Glomerular visceral epithelial cell (primary cell): ENCODE measurements at regions not wholly inside any gene's neighbourhood (a gene's known extent, or its start where the extent isn't known, plus 50 kb on each side); places are given as distances from the start of the nearest gene placed in this dataset.

Experiments used
- DNase-seq: peaks from one replicate; pipeline ENCODE4 v3.0.0-alpha.2; 2016; ENCODE audit errors: extremely low spot score

GRCh38 chr6:113405326-113406047 lies 451.7 kb upstream of the MARCKS start:
- DNase-seq, result no peak

GRCh38 chr6:113406048-113406695 lies 451.0 kb upstream of the MARCKS start:
- no peak for DNase-seq

- DNase-seq, result no peak
Observed at GRCh38 chr6:113411011-113411410, 446.1 kb upstream of the MARCKS start.

GRCh38 chr6:113412589-113413357 lies 444.4 kb upstream of the MARCKS start:
- no peak for DNase-seq

DNA sequence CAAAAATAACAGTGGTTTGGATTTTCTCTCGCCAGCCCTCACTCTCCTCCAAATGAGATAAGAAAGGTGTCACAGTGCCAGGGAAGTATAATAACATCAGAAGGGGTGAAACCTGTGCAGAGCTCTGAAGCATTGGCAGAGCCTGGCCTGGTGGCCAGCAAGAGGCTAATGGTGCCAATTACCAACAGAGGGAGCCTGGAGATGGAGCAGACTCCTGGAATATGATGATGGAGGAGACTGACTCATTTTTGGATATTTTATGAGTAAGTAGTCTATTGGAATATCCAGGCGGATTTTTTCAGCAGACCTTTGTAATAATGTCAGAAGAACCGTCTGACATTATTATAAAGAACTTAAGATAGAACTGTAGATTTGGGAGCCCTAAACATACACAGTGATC lies 442.6 kb upstream of the MARCKS start:
- DNase-seq, result peak; percentile 76

GRCh38 chr6:113416170-113416569 lies 441.0 kb upstream of the MARCKS start:
- no peak for DNase-seq

DNA sequence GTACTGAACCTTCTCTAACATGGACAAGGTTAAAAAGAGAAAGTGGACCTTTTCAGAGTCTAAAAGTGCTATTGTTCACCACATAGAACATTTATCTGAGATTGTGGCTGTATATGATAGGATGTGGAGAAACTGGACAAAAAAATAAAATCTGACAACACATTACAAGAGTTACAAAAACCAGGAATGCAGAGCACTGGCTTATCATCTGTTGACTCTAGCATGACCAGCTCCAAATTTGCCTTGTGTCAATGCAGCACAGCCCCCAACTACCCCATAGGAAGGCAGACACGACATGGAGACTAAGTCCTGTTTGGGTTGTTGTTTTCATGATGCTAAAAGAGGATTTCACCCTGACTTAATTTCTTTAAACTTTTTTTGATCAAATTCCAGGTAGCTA lies 436.9 kb upstream of the MARCKS start:
- DNase-seq, result no peak

GRCh38 chr6:113421997-113422396 lies 435.1 kb upstream of the MARCKS start:
- no peak for DNase-seq

GRCh38 chr6:113423956-113424355 lies 433.2 kb upstream of the MARCKS start:
- DNase-seq, result no peak

DNA sequence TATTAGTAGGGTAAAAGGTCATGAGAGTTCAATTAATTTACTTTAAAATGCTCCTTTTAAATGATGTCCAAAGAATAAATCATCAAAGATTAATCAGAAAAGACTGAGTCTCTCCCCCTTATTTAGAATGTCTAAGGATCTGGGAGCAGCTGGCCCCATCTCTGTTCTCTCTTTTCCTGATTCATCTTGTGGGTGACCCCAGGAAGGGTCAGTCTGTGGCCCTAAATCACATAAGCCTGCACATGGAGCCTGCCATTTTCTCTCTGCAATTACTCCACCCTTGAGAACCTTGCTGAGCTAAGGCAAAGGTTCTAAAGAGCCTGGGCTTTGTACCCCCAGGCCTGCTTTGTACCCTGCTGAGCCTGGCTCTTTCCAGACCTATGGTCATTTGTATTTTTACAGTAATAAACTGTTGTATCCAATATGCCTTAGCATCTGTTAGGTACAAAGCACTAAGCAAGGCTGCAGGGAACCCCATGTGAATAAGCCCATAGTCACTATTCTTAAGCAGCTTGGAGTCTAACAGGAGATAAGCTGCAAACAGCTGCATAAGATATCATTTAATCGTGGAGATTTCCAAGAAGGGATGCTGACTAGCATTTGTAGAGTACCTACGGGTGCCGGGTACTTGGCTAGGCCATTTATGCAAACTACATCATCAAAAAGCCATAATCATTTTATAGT lies 431.0 kb upstream of the MARCKS start:
- DNase-seq, result no peak

DNA sequence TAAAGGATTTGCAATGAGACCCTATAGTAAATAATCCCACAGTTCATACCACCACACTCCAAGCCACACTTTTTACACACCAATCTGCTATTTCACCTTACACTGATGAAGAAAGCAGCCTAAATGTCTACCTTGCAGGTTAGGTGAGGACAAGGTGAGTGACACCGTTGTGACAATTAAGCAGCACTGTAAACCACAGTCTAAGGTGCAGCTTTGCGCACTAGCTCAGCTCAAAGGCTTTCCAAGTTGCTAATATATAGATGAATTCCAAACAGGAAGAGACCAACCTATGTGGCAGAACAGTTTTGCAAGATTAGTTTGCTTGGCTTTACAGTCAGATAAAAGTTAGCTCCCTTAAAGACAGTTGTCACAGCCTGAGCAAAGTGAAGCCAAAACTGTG lies 429.5 kb upstream of the MARCKS start:
- DNase-seq, result no peak

DNA sequence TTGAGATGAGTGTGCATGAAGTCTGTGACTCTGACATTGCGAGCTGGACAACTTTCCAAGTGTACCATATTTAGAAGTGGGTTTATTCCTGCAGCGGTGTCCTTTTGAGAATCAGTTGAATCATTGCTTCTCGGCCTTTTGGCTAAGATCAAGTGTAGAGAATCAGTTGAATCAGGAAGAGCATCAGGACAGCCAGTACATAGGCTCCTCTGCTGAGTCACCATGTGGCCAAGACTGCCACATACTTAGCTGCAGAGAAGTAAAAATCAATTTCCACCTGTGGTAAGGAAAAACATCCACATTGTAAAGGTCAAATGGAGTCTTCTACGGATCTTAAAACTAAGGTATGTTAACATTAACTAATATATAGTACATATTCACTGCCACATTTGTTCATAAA lies 428.4 kb upstream of the MARCKS start:
- DNase-seq, result peak; percentile 13

GRCh38 chr6:113432521-113433334 lies 424.4 kb upstream of the MARCKS start:
- no peak for DNase-seq

DNA sequence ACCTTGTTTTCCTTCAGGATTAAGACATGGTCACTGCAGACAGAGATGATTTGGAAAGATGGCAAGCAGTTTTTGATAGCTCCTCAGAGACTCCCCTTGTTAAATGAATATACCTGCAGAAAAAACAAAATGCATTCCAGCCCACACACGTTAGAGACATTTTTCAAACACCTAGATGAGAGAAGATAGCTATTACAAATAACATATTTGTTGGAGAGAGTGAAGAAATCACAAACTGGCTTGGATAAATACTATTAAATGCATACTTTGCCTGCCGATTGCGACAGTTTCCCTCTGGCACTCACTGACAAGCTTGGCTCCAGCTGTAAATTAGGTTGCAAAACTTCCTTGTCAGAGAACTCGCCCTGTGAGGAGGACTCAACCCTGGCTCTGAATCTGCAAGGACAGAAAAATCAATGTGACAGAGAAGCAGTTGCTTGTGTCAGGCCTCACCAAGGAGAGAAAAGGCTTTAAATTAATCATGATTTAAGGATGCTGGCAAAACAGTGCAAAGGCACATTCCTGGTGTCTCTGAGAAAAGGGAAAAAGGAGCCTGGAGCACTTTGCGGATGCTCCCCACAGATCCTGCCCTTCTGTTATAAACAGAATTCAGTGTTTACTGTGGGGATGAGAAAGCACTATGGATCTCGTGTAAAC lies 423.7 kb upstream of the MARCKS start:
- DNase-seq, result no peak

DNA sequence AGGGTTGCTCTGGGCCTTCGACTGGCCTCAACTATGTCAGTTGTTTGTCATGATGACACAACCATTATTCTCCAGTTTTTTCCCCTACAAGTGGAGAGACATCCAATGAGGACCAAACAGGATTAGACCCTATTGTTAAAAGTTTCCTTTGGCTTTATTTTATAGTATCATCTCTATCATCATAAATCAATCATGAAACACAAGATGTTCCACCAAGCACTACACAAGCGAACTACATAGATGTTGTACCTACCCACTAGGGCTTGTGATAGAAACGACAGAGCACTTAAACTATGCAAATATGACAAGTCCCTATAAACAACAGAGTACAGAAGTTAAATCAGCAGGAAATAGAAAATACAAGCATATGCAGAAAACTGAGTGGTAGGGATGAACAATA lies 422.5 kb upstream of the MARCKS start:
- DNase-seq, result no peak

- DNase-seq, result no peak
Observed at GRCh38 chr6:113437566-113437965, 419.6 kb upstream of the MARCKS start.

GRCh38 chr6:113439866-113440265 lies 417.3 kb upstream of the MARCKS start:
- no peak for DNase-seq

DNA sequence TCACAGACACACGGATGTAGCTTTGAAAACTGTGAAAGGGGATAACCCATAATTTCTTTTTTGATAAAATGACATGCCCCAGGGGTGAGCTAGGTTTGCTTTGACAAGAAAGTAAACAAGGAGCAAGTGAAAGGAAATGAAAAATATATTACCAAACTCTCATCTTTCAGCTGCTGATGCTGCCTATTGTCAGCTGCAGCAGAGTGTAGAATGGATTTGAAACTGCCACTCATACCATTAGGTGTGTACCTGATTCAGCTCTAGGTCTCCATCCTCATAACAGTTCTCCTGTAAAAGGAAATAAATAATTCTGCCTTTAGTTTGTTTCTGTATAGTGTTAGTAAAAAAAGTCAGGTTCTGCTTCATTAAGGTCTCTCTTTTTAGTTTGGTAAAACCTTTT lies 415.1 kb upstream of the MARCKS start:
- DNase-seq, result no peak

GRCh38 chr6:113445201-113445600 lies 411.9 kb upstream of the MARCKS start:
- no peak for DNase-seq

DNA sequence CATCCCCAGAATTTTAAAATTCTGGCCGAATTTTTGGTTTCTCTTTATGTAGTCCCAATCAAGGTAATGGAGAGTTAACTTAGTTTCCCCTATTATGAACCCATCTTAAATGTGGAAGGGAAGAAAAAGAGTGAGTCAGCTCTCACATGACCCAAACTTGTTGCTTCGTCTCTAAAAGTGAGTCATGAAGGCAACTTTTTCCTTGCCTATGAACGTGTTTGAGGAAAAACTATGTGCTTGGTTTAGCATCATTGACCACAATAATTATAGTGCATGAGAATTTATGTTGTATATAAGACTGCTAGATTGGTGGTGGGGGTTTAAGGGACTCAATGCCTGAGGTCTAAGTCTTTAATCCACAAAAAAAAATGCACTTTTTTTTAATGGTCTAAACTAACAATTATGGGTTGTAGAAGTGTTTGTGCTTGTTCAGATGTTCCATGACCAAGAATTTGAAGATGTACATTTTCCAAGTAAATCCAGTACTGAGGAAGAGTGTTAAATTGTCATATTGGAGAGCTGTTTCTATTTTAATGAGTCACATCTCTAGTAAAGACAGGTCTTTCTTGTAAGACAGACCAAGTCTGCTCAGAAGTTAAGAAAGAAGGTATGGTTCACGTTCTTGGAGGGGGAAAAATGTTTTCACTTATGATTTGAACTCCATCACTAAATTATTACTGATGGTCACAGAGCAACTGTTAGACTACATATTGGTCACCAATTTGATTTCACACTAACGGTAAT lies 409.9 kb upstream of the MARCKS start:
- DNase-seq, result peak; percentile 76
